CD4-positive, alpha-beta memory T cell (primary cell): ENCODE measurements at regions not wholly inside any gene's neighbourhood (a gene's known extent, or its start where the extent isn't known, plus 50 kb on each side); places are given as distances from the start of the nearest gene placed in this dataset.

ENCODE experiments used
- CTCF ChIA-PET: fragments of 350-600 bp; sonication (Branson Sonifier 250); formaldehyde crosslinking; loops from one replicate; lab custom pipeline; 2021; ENCODE audit warnings: inconsistent platforms; ENCODE audit not compliant: partially characterized antibody; lab: Charles Lee
- POLR2A ChIA-PET: fragments of 350-600 bp; sonication (Branson Sonifier 250); formaldehyde crosslinking; loops from one replicate; lab custom pipeline; 2021; ENCODE audit not compliant: partially characterized antibody; lab: Charles Lee
- DNase-seq, 5 donors: peaks; one replicate each; pipeline versions ENCODE4 v3.0.0 to v3.0.0-alpha.2; 2020 to 2022; ENCODE audit warnings: mixed read lengths in 1 of 5
- H3K27ac ChIP-seq: one replicate; pipeline ENCODE4 v1.7.0; 2013; ENCODE audit warnings: low read depth, low read length
- H3K27me3 ChIP-seq: 2 replicates; pipeline ENCODE4 v1.7.0; 2013; ENCODE audit warnings: mild to moderate bottlenecking, low read length, moderate library complexity; ENCODE audit not compliant: insufficient read depth
- H3K36me3 ChIP-seq: 2 replicates; pipeline ENCODE4 v1.7.0; 2013; ENCODE audit warnings: mild to moderate bottlenecking, low read length, moderate library complexity; ENCODE audit not compliant: insufficient read depth
- H3K4me1 ChIP-seq: 2 replicates; pipeline ENCODE4 v1.7.0; 2013; ENCODE audit warnings: mild to moderate bottlenecking, low read length, moderate library complexity; ENCODE audit not compliant: insufficient read depth
- H3K4me3 ChIP-seq, 2 donors: one replicate each; pipeline ENCODE4 v1.7.0; 2013; ENCODE audit warnings: low read length in 2 of 2, mild to moderate bottlenecking in 1 of 2
- H3K9me3 ChIP-seq, 2 donors: one replicate each; pipeline ENCODE4 v1.7.0; 2013; ENCODE audit warnings: low read length in 2 of 2, control low read depth in 1 of 2; ENCODE audit not compliant: control insufficient read depth in 1 of 2
- H3K27ac Mint-ChIP-seq, 7 donors: one replicate each; pipeline ENCODE4 v1.8.0; 2020 to 2021; ENCODE audit warnings: mixed read lengths in 7 of 7, mild to moderate bottlenecking in 6 of 7, inconsistent platforms in 3 of 7, moderate library complexity in 3 of 7
- H3K27me3 Mint-ChIP-seq, 2 donors: one replicate each; pipeline ENCODE4 v1.8.0; 2020 to 2021; ENCODE audit warnings: mixed read lengths in 2 of 2
- H3K36me3 Mint-ChIP-seq, 2 donors: one replicate each; pipeline ENCODE4 v1.8.0; 2020 to 2021; ENCODE audit warnings: mixed read lengths in 2 of 2, inconsistent platforms in 1 of 2, mild to moderate bottlenecking in 1 of 2
- H3K4me1 Mint-ChIP-seq, 4 donors: one replicate each; pipeline ENCODE4 v1.8.0; 2020 to 2021; ENCODE audit warnings: mixed read lengths in 4 of 4, mild to moderate bottlenecking in 1 of 4
- H3K4me3 Mint-ChIP-seq, 8 donors: one replicate each; pipeline ENCODE4 v1.8.0; 2020 to 2021; ENCODE audit warnings: mixed read lengths in 8 of 8, mild to moderate bottlenecking in 7 of 8, moderate library complexity in 6 of 8, inconsistent platforms in 3 of 8
- H3K9me3 Mint-ChIP-seq, 8 donors: one replicate each; pipeline ENCODE4 v1.8.0; 2020 to 2021; ENCODE audit warnings: mixed read lengths in 8 of 8, mild to moderate bottlenecking in 5 of 8, inconsistent platforms in 3 of 8, moderate library complexity in 1 of 8
- intact Hi-C: fragments of 100-400 bp; cut with micrococcal nuclease; formaldehyde crosslinking; loops from one replicate; pipeline ENCODE4 v1.15.1; 2023

GRCh38 chr2:63676135-63676534 is 87.4 kb downstream of the MDH1 start:
- POLR2A ChIA-PET = no interaction called here
- H3K4me1 Mint-ChIP-seq = peaks cover 0 to 10% (median 4%) of the 10 kb centered on the region in 4 donors

GRCh38 chr2:63678085-63678484 is 89.3 kb downstream of the MDH1 start:
- Histone ChIP-seq H3K36me3 (no peaks in the 10 kb centered on the region), H3K4me1 (no peaks in the 10 kb centered on the region), H3K27me3 (no peaks in the 10 kb centered on the region), H3K4me3 (no peak overlapping the region), H3K27ac (no peak overlapping the region), H3K9me3 (no peaks in the 10 kb centered on the region)
- POLR2A ChIA-PET = no interaction called here
- DNase-seq = no peak
- Mint-ChIP-seq H3K4me3 (no peak overlapping the region), H3K36me3 (no peaks in the 10 kb centered on the region), H3K9me3 (peaks cover 0 to 4% (median 0%) of the 10 kb centered on the region in 8 donors), H3K4me1 (peaks cover 0 to 10% (median 4%) of the 10 kb centered on the region in 4 donors), H3K27ac (no peak overlapping the region), H3K27me3 (peaks cover 10 to 16% of the 10 kb centered on the region in 2 donors)
- intact Hi-C loops = no loop called here
- CTCF ChIA-PET = no interaction called here

More at GRCh38 chr2:63676135-63676534, 87.4 kb downstream of the MDH1 start:
- Histone ChIP-seq H3K4me3 (no peak overlapping the region), H3K27me3 (no peaks in the 10 kb centered on the region), H3K4me1 (no peaks in the 10 kb centered on the region), H3K36me3 (no peaks in the 10 kb centered on the region), H3K9me3 (no peaks in the 10 kb centered on the region), H3K27ac (no peak overlapping the region)
- Mint-ChIP-seq H3K9me3 (peaks cover 0 to 4% (median 0%) of the 10 kb centered on the region in 8 donors), H3K27me3 (peaks cover 17 to 25% of the 10 kb centered on the region in 2 donors), H3K4me3 (no peak overlapping the region), H3K27ac (no peak overlapping the region), H3K36me3 (no peaks in the 10 kb centered on the region)
- intact Hi-C loops = no loop called here
- DNase-seq = no peak
- CTCF ChIA-PET = no interaction called here

GRCh38 chr2:63678551-63678950 is 89.8 kb downstream of the MDH1 start:
- no peaks in the 10 kb centered on the region for H3K36me3 ChIP-seq
- Mint-ChIP-seq H3K4me1 (peaks cover 0 to 10% (median 4%) of the 10 kb centered on the region in 4 donors), H3K27me3 (peaks cover 8 to 11% of the 10 kb centered on the region in 2 donors), H3K4me3 (no peak overlapping the region), H3K9me3 (peaks cover 0 to 4% (median 0%) of the 10 kb centered on the region in 8 donors), H3K36me3 (no peaks in the 10 kb centered on the region), H3K27ac (no peak overlapping the region)
- no peak overlapping the region for H3K4me3 ChIP-seq
- CTCF ChIA-PET = no interaction called here
- POLR2A ChIA-PET = no interaction called here
- no peak for DNase-seq
- H3K27ac ChIP-seq = no peak overlapping the region
- no peaks in the 10 kb centered on the region for H3K27me3 ChIP-seq
- no peaks in the 10 kb centered on the region for H3K4me1 ChIP-seq
- intact Hi-C loops = no loop called here
- H3K9me3 ChIP-seq = no peaks in the 10 kb centered on the region

GRCh38 chr2:63679252-63679855 is 90.6 kb downstream of the MDH1 start:
- Histone ChIP-seq H3K4me1 (no peaks in the 10 kb centered on the region), H3K4me3 (no peak overlapping the region), H3K27ac (no peak overlapping the region), H3K9me3 (no peaks in the 10 kb centered on the region), H3K36me3 (no peaks in the 10 kb centered on the region), H3K27me3 (no peaks in the 10 kb centered on the region)
- CTCF ChIA-PET = no interaction called here
- Mint-ChIP-seq H3K36me3 (no peaks in the 10 kb centered on the region), H3K9me3 (peaks cover 0 to 4% (median 0%) of the 10 kb centered on the region in 8 donors), H3K27ac (no peak overlapping the region), H3K4me3 (no peak overlapping the region), H3K4me1 (peaks cover 0 to 10% (median 4%) of the 10 kb centered on the region in 4 donors), H3K27me3 (peaks cover 5 to 10% of the 10 kb centered on the region in 2 donors)
- intact Hi-C loops = no loop called here
- DNase-seq = no peak
- POLR2A ChIA-PET = no interaction called here

- Mint-ChIP-seq H3K36me3 (no peaks in the 10 kb centered on the region), H3K27me3 (peaks cover 2 to 4% of the 10 kb centered on the region in 2 donors), H3K9me3 (peaks cover 0 to 4% (median 0%) of the 10 kb centered on the region in 8 donors), H3K4me3 (no peak overlapping the region), H3K4me1 (peaks cover 0 to 10% (median 4%) of the 10 kb centered on the region in 4 donors), H3K27ac (no peak overlapping the region)
- Histone ChIP-seq H3K27me3 (no peaks in the 10 kb centered on the region), H3K36me3 (no peaks in the 10 kb centered on the region), H3K4me1 (no peaks in the 10 kb centered on the region), H3K9me3 (no peaks in the 10 kb centered on the region), H3K27ac (no peak overlapping the region), H3K4me3 (no peak overlapping the region)
- ChIA-PET POLR2A (no interaction called here), CTCF (interaction anchor here (1.4 kb wide), 1 partner anchor 162 kb away, joined by 3 read pairs; the partner anchor contains the start of gene UGP2)
- intact Hi-C loops = no loop called here
- no peak for DNase-seq
Observed at GRCh38 chr2:63680455-63680854, 91.7 kb downstream of the MDH1 start.

- Histone ChIP-seq H3K4me3 (no peak overlapping the region), H3K27ac (no peak overlapping the region), H3K36me3 (no peaks in the 10 kb centered on the region), H3K27me3 (no peaks in the 10 kb centered on the region), H3K9me3 (no peaks in the 10 kb centered on the region), H3K4me1 (no peaks in the 10 kb centered on the region)
- Mint-ChIP-seq H3K4me3 (no peak overlapping the region), H3K4me1 (peaks cover 0 to 7% (median 3%) of the 10 kb centered on the region in 4 donors), H3K27me3 (peaks cover 2 to 4% of the 10 kb centered on the region in 2 donors), H3K9me3 (peaks cover 0 to 4% (median 0%) of the 10 kb centered on the region in 8 donors), H3K27ac (no peak overlapping the region), H3K36me3 (no peaks in the 10 kb centered on the region)
- DNase-seq = no peak
- intact Hi-C loops = no loop called here
- CTCF ChIA-PET = interaction anchor here (1.7 kb wide), 1 partner anchor 11 kb away, joined by 6 read pairs; no protein-coding TSS in a partner anchor
- POLR2A ChIA-PET = no interaction called here
Observed at GRCh38 chr2:63681896-63682295, 93.1 kb downstream of the MDH1 start.

- H3K36me3 ChIP-seq = no peaks in the 10 kb centered on the region
- DNase-seq = peak in 4 of 5 donors; percentile 38 to 54 (median 46)
- POLR2A ChIA-PET = no interaction called here
- no peaks in the 10 kb centered on the region for H3K27me3 Mint-ChIP-seq
- intact Hi-C loops = loop anchor here (1.0 kb wide), 3 partner anchors 169 to 636 kb away; no protein-coding TSS in a partner anchor
- H3K4me1 ChIP-seq = no peaks in the 10 kb centered on the region
- H3K27ac Mint-ChIP-seq = no peak overlapping the region
- peaks cover 0 to 1% (median 0%) of the 10 kb centered on the region in 4 donors for H3K4me1 Mint-ChIP-seq
- CTCF ChIA-PET = interaction anchor here (0.7 to 5.9 kb wide), 11 partner anchors 9 to 796 kb away, joined by 3 to 107 read pairs (median 3); no protein-coding TSS in a partner anchor
- no peaks in the 10 kb centered on the region for H3K27me3 ChIP-seq
- no peaks in the 10 kb centered on the region for H3K36me3 Mint-ChIP-seq
- H3K9me3 ChIP-seq = no peaks in the 10 kb centered on the region
- H3K9me3 Mint-ChIP-seq = peaks cover 0 to 2% (median 0%) of the 10 kb centered on the region in 8 donors
- H3K27ac ChIP-seq = no peak overlapping the region
- no peak overlapping the region for H3K4me3 ChIP-seq
- no peak overlapping the region for H3K4me3 Mint-ChIP-seq
Observed at GRCh38 chr2:63692002-63692606, 103.3 kb downstream of the MDH1 start.
